OCI-LY3 (cell line): ENCODE measurements at regions not wholly inside any gene's neighbourhood (a gene's known extent, or its start where the extent isn't known, plus 50 kb on each side); places are given as distances from the start of the nearest gene placed in this dataset.

Source experiments
- H2AFZ ChIP-seq: fragments of 200-600, 300-600 bp; shearing (Covaris generic); 2 replicates; pipeline ENCODE4 v1.6.0; 2014; ENCODE audit warnings: antibody characterized with exemption, low read depth, low read length
- H3K27ac ChIP-seq: fragments of 200-600, 300-600 bp; sonication (generic); 2 replicates; pipeline ENCODE4 v1.5.1; 2014; ENCODE audit warnings: mild to moderate bottlenecking, low read length, moderate library complexity, mixed read lengths
- H3K27me3 ChIP-seq: fragments of 200-600, 300-600 bp; sonication (generic); 2 replicates; pipeline ENCODE4 v1.6.1; 2014; ENCODE audit warnings: low read depth, low read length, mixed read lengths
- H3K36me3 ChIP-seq: fragments of 200-600, 300-600 bp; sonication (generic); replicated peaks from 2 replicates; pipeline ENCODE3; 2014; ENCODE audit warnings: low read depth, low read length, mixed read lengths
- H3K4me1 ChIP-seq: fragments of 300-600, 200-600 bp; sonication (generic); 2 replicates; pipeline ENCODE4 v1.6.1; 2014; ENCODE audit warnings: low read length, mixed read lengths
- H3K4me2 ChIP-seq: fragments of 200-600, 300-600 bp; sonication (generic); 2 replicates; pipeline ENCODE4 v1.6.1; 2014; ENCODE audit warnings: low read length, mixed read lengths
- H3K4me3 ChIP-seq: fragments of 300-600, 200-600 bp; sonication (generic); 2 replicates; pipeline ENCODE4 v1.5.1; 2014; ENCODE audit warnings: antibody characterized with exemption, mild to moderate bottlenecking, low read length, moderate library complexity
- H3K79me2 ChIP-seq: fragments of 300-600, 200-600 bp; shearing (Covaris generic); 2 replicates; pipeline ENCODE4 v1.6.1; 2014; ENCODE audit warnings: mild to moderate bottlenecking, low read length, mixed read lengths
- H3K9ac ChIP-seq: fragments of 300-600, 200-600 bp; shearing (Covaris generic); 2 replicates; pipeline ENCODE4 v1.6.0; 2014; ENCODE audit warnings: mild to moderate bottlenecking, low read length, moderate library complexity
- H3K9me3 ChIP-seq: fragments of 200-600, 300-600 bp; shearing (Covaris generic); 2 replicates; pipeline ENCODE4 v1.6.1; 2014; ENCODE audit warnings: low read length, mixed read lengths; ENCODE audit not compliant: insufficient read depth
- H4K20me1 ChIP-seq: fragments of 200-600, 300-600 bp; sonication (generic); 2 replicates; pipeline ENCODE4 v1.6.1; 2016; ENCODE audit warnings: low read length, mixed read lengths; ENCODE audit not compliant: insufficient read depth
- CTCF ChIP-seq: fragments of 200-600, 300-600 bp; sonication (generic); IDR thresholded peaks from 2 replicates; pipeline ENCODE4 v1.5.1; 2014; ENCODE audit warnings: antibody characterized with exemption, low read length, low read depth
- EZH2phosphoT487 ChIP-seq: fragments of 200-600 bp; shearing (Covaris generic); IDR thresholded peaks from 2 replicates; pipeline ENCODE4 v1.6.1; 2018; ENCODE audit warnings: antibody characterized with exemption, mixed run types, low read depth

GRCh38 chr10:78549140-78549935 is 515.7 kb downstream of the RPS24 start:
- TF ChIP-seq EZH2phosphoT487: no peak
- no peak for TF ChIP-seq CTCF
- Histone ChIP-seq H3K36me3 (no peaks in the 10 kb centered on the region), H3K4me3 (no peak overlapping the region), H3K79me2 (no peaks in the 10 kb centered on the region), H2AFZ (no peak overlapping the region), H3K4me2 (no peak overlapping the region), H4K20me1 (no peaks in the 10 kb centered on the region), H3K4me1 (no peaks in the 10 kb centered on the region), H3K9me3 (no peaks in the 10 kb centered on the region), H3K9ac (no peak overlapping the region), H3K27ac (no peak overlapping the region), H3K27me3 (peaks cover 15% of the 10 kb centered on the region; the same call in 1 of the 2 replicates)

- Histone ChIP-seq H3K4me3 (no peak overlapping the region), H3K9ac (no peak overlapping the region), H3K36me3 (no peaks in the 10 kb centered on the region), H3K27me3 (peaks cover 15% of the 10 kb centered on the region; the same call in 1 of the 2 replicates), H3K79me2 (no peaks in the 10 kb centered on the region), H4K20me1 (no peaks in the 10 kb centered on the region), H2AFZ (no peak overlapping the region), H3K4me2 (no peak overlapping the region), H3K27ac (no peak overlapping the region), H3K9me3 (no peaks in the 10 kb centered on the region), H3K4me1 (no peaks in the 10 kb centered on the region)
- TF ChIP-seq EZH2phosphoT487 (no peak), CTCF (no peak)
Observed at GRCh38 chr10:78550090-78550489, 516.4 kb downstream of the RPS24 start.

GRCh38 chr10:78550716-78551115 is 517.1 kb downstream of the RPS24 start:
- Histone ChIP-seq H3K27me3 (peaks cover 15% of the 10 kb centered on the region; the same call in 1 of the 2 replicates), H3K27ac (no peak overlapping the region), H3K4me1 (no peaks in the 10 kb centered on the region), H3K36me3 (no peaks in the 10 kb centered on the region), H3K4me3 (no peak overlapping the region), H3K9me3 (no peaks in the 10 kb centered on the region), H3K9ac (no peak overlapping the region), H2AFZ (no peak overlapping the region), H4K20me1 (no peaks in the 10 kb centered on the region), H3K79me2 (no peaks in the 10 kb centered on the region), H3K4me2 (no peak overlapping the region)
- TF ChIP-seq CTCF (no peak), EZH2phosphoT487 (no peak)

GRCh38 chr10:78551184-78552005 is 517.4 kb upstream of the ZMIZ1 start:
- Histone ChIP-seq H3K27me3 (peaks cover 14% of the 10 kb centered on the region; the same call in 1 of the 2 replicates), H2AFZ (no peak overlapping the region), H3K79me2 (no peaks in the 10 kb centered on the region), H3K27ac (no peak overlapping the region), H4K20me1 (no peaks in the 10 kb centered on the region), H3K9me3 (no peaks in the 10 kb centered on the region), H3K4me2 (no peak overlapping the region), H3K9ac (no peak overlapping the region), H3K4me1 (no peaks in the 10 kb centered on the region), H3K36me3 (no peaks in the 10 kb centered on the region), H3K4me3 (no peak overlapping the region)
- no peak for TF ChIP-seq CTCF
- no peak for TF ChIP-seq EZH2phosphoT487
